ENCODE measurements at regions not wholly inside any gene's neighbourhood (a gene's known extent, or its start where the extent isn't known, plus 50 kb on each side); places are given as distances from the start of the nearest gene placed in this dataset.

DNA sequence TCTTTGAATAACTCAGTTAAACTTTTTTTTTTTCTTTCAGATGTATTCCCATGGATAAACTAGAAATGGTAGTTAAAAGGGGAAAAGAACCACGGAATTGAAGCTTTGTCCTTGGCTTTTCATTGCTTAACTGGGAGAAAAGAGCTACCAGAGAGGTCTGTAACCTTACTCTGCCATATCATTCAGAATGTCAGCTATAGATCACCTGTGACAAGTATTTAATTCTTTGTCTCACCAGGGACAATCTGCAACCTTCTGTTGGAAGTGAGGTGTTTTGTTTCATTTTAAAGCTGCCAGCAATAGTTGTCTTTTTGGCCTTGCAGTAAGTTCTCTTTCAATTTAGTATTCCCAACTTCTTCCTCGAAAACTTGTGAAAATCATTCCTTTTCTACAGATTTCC lies 618.4 kb downstream of the FRK start:
- TF ChIP-seq, protein P1, sequence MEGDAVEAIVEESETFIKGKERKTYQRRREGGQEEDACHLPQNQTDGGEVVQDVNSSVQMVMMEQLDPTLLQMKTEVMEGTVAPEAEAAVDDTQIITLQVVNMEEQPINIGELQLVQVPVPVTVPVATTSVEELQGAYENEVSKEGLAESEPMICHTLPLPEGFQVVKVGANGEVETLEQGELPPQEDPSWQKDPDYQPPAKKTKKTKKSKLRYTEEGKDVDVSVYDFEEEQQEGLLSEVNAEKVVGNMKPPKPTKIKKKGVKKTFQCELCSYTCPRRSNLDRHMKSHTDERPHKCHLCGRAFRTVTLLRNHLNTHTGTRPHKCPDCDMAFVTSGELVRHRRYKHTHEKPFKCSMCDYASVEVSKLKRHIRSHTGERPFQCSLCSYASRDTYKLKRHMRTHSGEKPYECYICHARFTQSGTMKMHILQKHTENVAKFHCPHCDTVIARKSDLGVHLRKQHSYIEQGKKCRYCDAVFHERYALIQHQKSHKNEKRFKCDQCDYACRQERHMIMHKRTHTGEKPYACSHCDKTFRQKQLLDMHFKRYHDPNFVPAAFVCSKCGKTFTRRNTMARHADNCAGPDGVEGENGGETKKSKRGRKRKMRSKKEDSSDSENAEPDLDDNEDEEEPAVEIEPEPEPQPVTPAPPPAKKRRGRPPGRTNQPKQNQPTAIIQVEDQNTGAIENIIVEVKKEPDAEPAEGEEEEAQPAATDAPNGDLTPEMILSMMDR (conservative IDR thresholded peaks at IDR 0.05; ENCODE audit: low read depth in 2 of 2), result no peak
- TF ChIP-seq CREB1 (CRISPR knock-in tag; IDR thresholded peaks at IDR 0.05; ENCODE audit: low read depth), result no peak

All from GM23338 (cell line).